NCI-H82 treated with DMSO at 0.1 percent for 48 hours (cell line): ENCODE measurements at regions not wholly inside any gene's neighbourhood (a gene's known extent, or its start where the extent isn't known, plus 50 kb on each side); places are given as distances from the start of the nearest gene placed in this dataset.

Experiments used
- DNase-seq: peaks from one replicate; lab custom pipeline; 2025; ENCODE audit not compliant: unreplicated experiment; lab: John Stamatoyannopoulos, UW

DNA sequence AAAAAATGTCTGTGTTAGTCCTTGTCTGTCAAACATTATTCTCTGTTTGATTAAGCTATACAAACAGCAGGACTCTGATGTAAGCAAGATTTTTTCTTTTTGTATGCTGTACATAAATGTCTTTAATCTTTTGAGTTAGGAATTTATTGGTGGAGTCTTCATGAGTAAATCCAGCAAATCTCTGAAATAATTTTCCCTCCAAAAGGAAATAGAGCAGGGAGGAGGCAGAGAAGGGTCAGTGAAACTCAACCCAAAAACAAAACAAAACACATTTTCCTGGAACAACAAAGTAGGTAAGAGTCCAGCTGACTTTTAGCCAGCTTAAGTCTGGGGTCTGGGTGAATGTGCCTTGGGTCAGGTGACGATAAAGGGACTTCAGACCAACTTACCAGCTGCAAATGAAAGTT, 113.7 kb downstream of the FOXA2 start:
- no peak for DNase-seq

DNA sequence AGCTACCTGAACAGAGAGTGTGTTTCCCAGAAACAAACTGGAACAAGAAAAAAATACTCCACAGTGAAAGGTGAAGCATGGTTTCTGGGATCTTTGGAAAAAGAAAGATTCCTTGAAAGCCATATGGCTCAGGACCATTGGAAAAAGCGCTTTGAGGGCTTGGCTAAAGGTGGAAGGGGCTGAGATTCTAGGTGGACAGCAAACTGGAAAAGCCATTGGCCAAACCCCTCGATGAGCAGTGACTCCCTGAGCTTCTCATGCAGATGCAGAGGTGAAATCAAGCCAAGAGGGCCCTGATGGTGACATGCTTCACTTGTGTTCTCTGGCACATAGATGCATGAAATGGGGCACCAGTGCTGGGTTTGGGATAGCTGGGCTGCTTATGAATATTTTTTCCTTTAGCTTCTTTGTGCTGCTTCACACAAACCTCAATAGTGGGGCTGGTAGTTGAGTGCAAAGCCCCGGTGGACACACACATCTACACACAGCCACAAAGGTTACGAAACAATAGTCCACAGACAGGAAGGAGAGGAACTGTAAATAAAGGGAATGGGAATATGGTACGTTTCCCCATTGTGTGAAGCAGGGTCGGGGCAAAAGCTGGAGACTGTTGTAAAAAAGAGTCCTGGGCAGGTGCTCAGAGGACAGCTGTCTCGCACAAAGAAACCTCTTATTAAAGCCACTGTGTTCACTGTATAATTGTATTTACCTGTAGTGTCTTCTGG, 117.8 kb downstream of the FOXA2 start:
- DNase-seq: no peak

GRCh38 chr20:22465622-22466446, 118.5 kb downstream of the FOXA2 start:
- no peak for DNase-seq

- no peak for DNase-seq
Measured at GRCh38 chr20:22464312-22465003, 119.9 kb downstream of the FOXA2 start.

GRCh38 chr20:22462975-22463914, 121.1 kb downstream of the FOXA2 start:
- no peak for DNase-seq

DNA sequence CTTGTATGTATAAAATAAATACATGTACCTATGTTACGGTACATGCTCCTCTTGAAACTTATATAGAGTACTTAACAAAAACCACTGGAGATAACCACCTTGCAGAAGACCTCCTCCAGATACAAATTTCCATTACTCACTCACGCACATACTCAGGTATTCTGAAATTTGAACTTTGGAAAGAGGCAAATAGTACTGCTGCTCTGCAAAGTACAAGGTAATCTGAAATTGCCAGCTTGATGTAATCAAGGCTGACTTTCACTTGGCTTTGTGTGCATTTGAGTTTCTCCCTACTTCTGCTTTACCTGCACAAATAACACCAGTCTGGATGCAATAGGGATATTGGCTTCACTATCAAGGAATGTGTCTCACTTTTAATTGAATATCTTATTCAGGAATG, 123.6 kb downstream of the FOXA2 start:
- no peak for DNase-seq

DNA sequence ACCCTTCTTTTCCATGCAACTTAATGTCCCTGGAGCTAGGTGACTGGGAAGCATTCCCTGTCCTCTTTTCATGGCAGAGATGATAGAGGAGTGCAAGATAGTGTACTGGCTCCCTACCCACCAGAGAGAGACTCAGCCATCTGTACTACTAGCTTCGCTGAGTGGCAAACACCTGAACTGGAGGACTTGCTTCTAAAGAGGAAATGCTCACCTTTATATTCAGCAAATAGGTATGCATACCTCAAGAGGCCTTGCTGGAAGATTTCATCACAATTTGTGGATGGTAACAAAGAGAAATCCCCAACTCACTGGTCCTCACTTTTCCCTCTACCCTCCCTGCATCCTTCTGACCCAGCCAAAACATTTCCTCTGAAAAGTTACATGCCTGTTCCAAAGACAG, 124.1 kb downstream of the FOXA2 start:
- DNase-seq: no peak

- no peak for DNase-seq
Measured at GRCh38 chr20:22459754-22460153, 124.6 kb downstream of the FOXA2 start.

- DNase-seq: no peak
Measured at GRCh38 chr20:22456109-22456508, 128.3 kb downstream of the FOXA2 start.

DNA sequence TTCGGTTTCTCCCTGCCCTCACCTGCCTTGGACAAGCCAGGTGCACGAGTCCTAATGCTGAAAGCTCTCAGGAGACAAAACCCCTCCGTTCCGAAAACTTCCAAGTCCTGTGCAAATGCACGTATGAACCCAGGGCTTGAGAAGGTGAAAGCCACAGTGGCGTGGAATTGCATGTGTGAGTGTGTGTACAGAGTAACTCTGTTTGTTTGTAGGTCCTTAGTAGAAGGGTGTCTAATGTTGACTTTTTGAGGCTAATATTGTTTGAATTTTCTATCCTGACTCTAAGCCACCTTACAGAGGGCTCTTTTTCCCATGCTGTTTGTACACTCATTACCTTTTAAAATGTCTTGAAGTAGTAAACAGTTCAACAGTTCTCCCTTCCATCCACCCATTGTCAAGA, 129.1 kb downstream of the FOXA2 start:
- no peak for DNase-seq

DNA sequence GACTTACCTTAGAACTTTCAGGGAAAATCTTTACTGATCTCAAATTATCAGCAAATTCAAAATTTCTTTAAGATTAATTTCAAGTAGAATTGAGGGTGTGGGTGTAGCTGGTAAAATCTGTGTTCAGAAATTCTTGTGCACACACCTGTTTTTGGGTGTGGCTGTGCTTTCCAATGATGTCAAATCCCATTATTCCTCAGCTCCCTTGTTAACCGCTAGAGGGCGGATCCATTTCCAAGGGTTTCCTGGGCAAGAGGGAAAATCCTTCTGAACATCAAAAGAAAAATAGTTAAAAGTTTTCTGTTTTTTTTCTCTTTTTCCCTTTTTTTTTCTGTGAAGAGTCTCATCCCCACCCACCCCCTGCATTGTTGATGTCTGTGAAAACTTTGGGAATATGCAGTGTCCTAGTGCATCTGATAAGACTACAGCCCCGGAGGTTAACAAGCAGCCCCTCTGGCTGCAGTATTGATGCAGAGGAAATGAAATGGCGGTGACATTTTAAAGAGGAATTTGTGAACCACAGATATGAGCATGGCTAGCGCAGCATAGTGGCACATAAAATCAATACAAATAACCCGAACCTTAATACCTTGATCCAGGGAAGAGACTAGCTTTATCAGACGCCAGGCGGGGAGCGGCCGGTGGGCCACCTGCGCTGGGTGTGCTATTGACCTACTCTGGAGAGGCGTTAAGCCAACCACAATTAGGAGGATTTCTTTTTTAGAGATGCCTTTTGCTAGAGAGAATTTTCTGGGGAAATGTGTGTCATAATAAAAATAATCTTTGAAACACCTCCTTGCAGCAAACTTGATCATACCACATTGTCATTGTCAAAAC, 130.9 kb downstream of the FOXA2 start:
- DNase-seq: no peak

DNA sequence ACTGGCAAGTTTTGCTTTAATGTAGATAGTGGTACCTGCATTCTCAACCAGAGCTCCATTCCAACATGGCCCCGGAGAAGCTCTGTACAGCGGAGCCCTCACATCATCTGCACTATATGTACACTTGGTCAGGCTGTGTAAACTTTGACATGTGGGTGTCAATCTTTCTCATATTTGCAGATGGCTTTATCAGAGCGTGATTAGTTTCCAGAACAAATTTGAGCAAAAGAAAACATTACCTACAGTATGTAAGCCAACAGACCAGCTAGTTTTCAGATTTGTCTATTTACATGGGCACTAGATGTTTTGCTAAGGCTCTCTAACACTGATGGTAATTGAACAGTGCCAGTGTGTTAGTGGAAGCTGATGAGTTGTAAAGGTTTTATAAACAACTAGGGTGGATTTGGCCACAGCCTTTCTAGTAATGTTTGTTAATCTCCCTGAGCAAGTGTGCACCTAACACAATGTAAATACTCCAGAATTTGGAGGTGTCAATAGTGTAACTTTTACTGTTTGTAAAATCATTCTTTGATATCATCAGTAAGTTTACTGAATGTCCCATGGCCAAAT, 131.8 kb downstream of the FOXA2 start:
- DNase-seq: no peak

GRCh38 chr20:22450537-22450936, 133.8 kb downstream of the FOXA2 start:
- DNase-seq: no peak

GRCh38 chr20:22449188-22449973, 135.0 kb downstream of the FOXA2 start:
- no peak for DNase-seq

- no peak for DNase-seq
Measured at GRCh38 chr20:22447447-22447778, 137.0 kb downstream of the FOXA2 start.

GRCh38 chr20:22446613-22447446, 137.5 kb downstream of the FOXA2 start:
- no peak for DNase-seq

GRCh38 chr20:22442318-22442717, 142.1 kb downstream of the FOXA2 start:
- no peak for DNase-seq

- DNase-seq: no peak
Measured at GRCh38 chr20:22438926-22439325, 145.4 kb downstream of the FOXA2 start.
